HG03565 (cell line): ENCODE measurements at regions not wholly inside any gene's neighbourhood (a gene's known extent, or its start where the extent isn't known, plus 50 kb on each side); places are given as distances from the start of the nearest gene placed in this dataset.

Experiments
- ATAC-seq: cut with Tn5 transposase; IDR thresholded peaks from one replicate; pipeline ENCODE4 v1.9.1; 2021; ENCODE audit warnings: mild to moderate bottlenecking, moderate library complexity; ENCODE audit not compliant: unreplicated experiment

GRCh38 chr7:16065939-16066338 lies 355.4 kb downstream of the CRPPA start:
- no peak for ATAC-seq

- ATAC-seq = no peak
Measured at GRCh38 chr7:16063716-16064675, 357.3 kb downstream of the CRPPA start.

GRCh38 chr7:16063221-16063620 lies 358.1 kb downstream of the CRPPA start:
- no peak for ATAC-seq

- no peak for ATAC-seq
Measured at GRCh38 chr7:16062269-16062668, 359.1 kb downstream of the CRPPA start.

- ATAC-seq = no peak
Measured at GRCh38 chr7:16061630-16062029, 359.7 kb downstream of the CRPPA start.

- ATAC-seq = no peak
Measured at GRCh38 chr7:16061011-16061410, 360.3 kb downstream of the CRPPA start.

GRCh38 chr7:16060502-16060901 lies 360.8 kb downstream of the CRPPA start:
- no peak for ATAC-seq

- peak; percentile 82 for ATAC-seq
Measured at GRCh38 chr7:16055263-16055976, 365.9 kb downstream of the CRPPA start.

- no peak for ATAC-seq
Measured at GRCh38 chr7:16051561-16052255, 365.2 kb upstream of the MEOX2 start.

GRCh38 chr7:16046041-16046440 lies 359.6 kb upstream of the MEOX2 start:
- ATAC-seq = no peak

- ATAC-seq = no peak
Measured at GRCh38 chr7:16045296-16045695, 358.8 kb upstream of the MEOX2 start.

GRCh38 chr7:16044645-16045044 lies 358.2 kb upstream of the MEOX2 start:
- ATAC-seq = no peak

- no peak for ATAC-seq
Measured at GRCh38 chr7:16040346-16040745, 353.9 kb upstream of the MEOX2 start.

GRCh38 chr7:16038906-16039305 lies 352.4 kb upstream of the MEOX2 start:
- ATAC-seq = no peak

GRCh38 chr7:16035392-16035791 lies 348.9 kb upstream of the MEOX2 start:
- ATAC-seq = no peak

- no peak for ATAC-seq
Measured at GRCh38 chr7:16034866-16035265, 348.4 kb upstream of the MEOX2 start.

- no peak for ATAC-seq
Measured at GRCh38 chr7:16034353-16034752, 347.9 kb upstream of the MEOX2 start.

GRCh38 chr7:16033233-16033632 lies 346.8 kb upstream of the MEOX2 start:
- ATAC-seq = no peak

- no peak for ATAC-seq
Measured at GRCh38 chr7:16028636-16029035, 342.2 kb upstream of the MEOX2 start.

GRCh38 chr7:16028103-16028502 lies 341.6 kb upstream of the MEOX2 start:
- no peak for ATAC-seq

- ATAC-seq = no peak
Measured at GRCh38 chr7:16027396-16027795, 340.9 kb upstream of the MEOX2 start.
